Mesenchymal stem cell (in vitro differentiated cells and primary cell): ENCODE measurements at regions not wholly inside any gene's neighbourhood (a gene's known extent, or its start where the extent isn't known, plus 50 kb on each side); places are given as distances from the start of the nearest gene placed in this dataset.
A peak's percentile ranks its signal among the peaks of the same experiment; 100 is the strongest.

Experiments used
- DNase-seq: peaks from one replicate; pipeline ENCODE4 v3.0.0-alpha.2; 2013
- H2AFZ ChIP-seq: one replicate; pipeline ENCODE4 v1.6.1; 2013; ENCODE audit warnings: low read depth, mild to moderate bottlenecking, control low read depth, inconsistent platforms, low read length, moderate library complexity
- H2AK5ac ChIP-seq: 2 replicates; pipeline ENCODE4 v1.6.1; 2013; ENCODE audit warnings: low read length, moderate library complexity, mild to moderate bottlenecking, inconsistent platforms; ENCODE audit not compliant: severe bottlenecking
- H2BK120ac ChIP-seq: one replicate; pipeline ENCODE4 v1.6.1; 2013; ENCODE audit warnings: low read depth, mild to moderate bottlenecking, inconsistent platforms, low read length, moderate library complexity
- H2BK12ac ChIP-seq, 2 experiments: one replicate each; pipeline ENCODE4 v1.6.1; 2013; ENCODE audit warnings: inconsistent platforms in 2 of 2, low read length in 2 of 2, mild to moderate bottlenecking in 2 of 2, moderate library complexity in 2 of 2, control low read depth in 1 of 2
- H2BK15ac ChIP-seq: one replicate; pipeline ENCODE4 v1.6.1; 2013; ENCODE audit warnings: mild to moderate bottlenecking, low read depth, inconsistent platforms; ENCODE audit not compliant: poor library complexity, severe bottlenecking
- H2BK5ac ChIP-seq: 2 replicates; pipeline ENCODE4 v1.6.1; 2013; ENCODE audit warnings: low read depth, mild to moderate bottlenecking, low read length, control low read depth, inconsistent platforms; ENCODE audit not compliant: poor library complexity, severe bottlenecking
- H3K14ac ChIP-seq, 2 experiments: one replicate each; pipeline ENCODE4 v1.6.1; 2013; ENCODE audit warnings: inconsistent platforms in 2 of 2, low read length in 2 of 2, control low read depth in 1 of 2, mild to moderate bottlenecking in 1 of 2, moderate library complexity in 1 of 2
- H3K18ac ChIP-seq, 2 experiments: one replicate each; pipeline ENCODE4 v1.6.1; 2013; ENCODE audit warnings: inconsistent platforms in 2 of 2, low read length in 2 of 2, control low read depth in 1 of 2, low read depth in 1 of 2, mild to moderate bottlenecking in 1 of 2
- H3K23ac ChIP-seq, 2 experiments: one replicate each; pipeline ENCODE4 v1.6.1; 2013; ENCODE audit warnings: inconsistent platforms in 2 of 2, low read length in 2 of 2, mild to moderate bottlenecking in 2 of 2, moderate library complexity in 2 of 2, control low read depth in 1 of 2
- H3K27ac ChIP-seq: 2 replicates; pipeline ENCODE4 v1.5.1; 2013; ENCODE audit warnings: mild to moderate bottlenecking, moderate library complexity, low read length, control low read depth, inconsistent platforms; ENCODE audit not compliant: poor library complexity, severe bottlenecking
- H3K27me3 ChIP-seq, 2 experiments: 2 replicates each; pipeline versions ENCODE4 v1.6.1 to v1.7.0; 2013; ENCODE audit warnings: low read length in 2 of 2, mild to moderate bottlenecking in 2 of 2, moderate library complexity in 2 of 2, control low read depth in 1 of 2, inconsistent platforms in 1 of 2; ENCODE audit not compliant: control insufficient read depth in 1 of 2, insufficient read depth in 1 of 2
- H3K36me3 ChIP-seq, 2 experiments: 2 replicates each; pipeline versions ENCODE4 v1.6.1 to v1.7.0; 2013; ENCODE audit warnings: low read length in 2 of 2, control low read depth in 1 of 2, inconsistent platforms in 1 of 2, low read depth in 1 of 2, mild to moderate bottlenecking in 1 of 2; ENCODE audit not compliant: insufficient read depth in 2 of 2, control insufficient read depth in 1 of 2
- H3K4ac ChIP-seq, 2 experiments: one replicate each; pipeline ENCODE4 v1.6.1; 2013; ENCODE audit warnings: inconsistent platforms in 2 of 2, low read length in 2 of 2, mild to moderate bottlenecking in 2 of 2, moderate library complexity in 2 of 2, control low read depth in 1 of 2, low read depth in 1 of 2
- H3K4me1 ChIP-seq: 2 replicates; pipeline ENCODE4 v1.6.1; 2013; ENCODE audit warnings: low read depth, low read length, control low read depth; ENCODE audit not compliant: control insufficient read depth, insufficient read depth
- H3K4me2 ChIP-seq: 2 replicates; pipeline ENCODE4 v1.6.1; 2013; ENCODE audit warnings: low read length, mild to moderate bottlenecking, inconsistent platforms; ENCODE audit not compliant: poor library complexity, severe bottlenecking
- H3K4me3 ChIP-seq, 2 experiments: 2 replicates each; pipeline versions ENCODE4 v1.5.1 to v1.7.0; 2013; ENCODE audit warnings: low read length in 2 of 2, mild to moderate bottlenecking in 2 of 2, control low read depth in 1 of 2, low read depth in 1 of 2; ENCODE audit not compliant: insufficient read depth in 1 of 2
- H3K79me1 ChIP-seq: replicated peaks from 2 replicates; pipeline ENCODE4 v1.6.1; 2013; ENCODE audit warnings: mild to moderate bottlenecking, control low read depth, low read length, inconsistent platforms; ENCODE audit not compliant: poor library complexity, severe bottlenecking
- H3K9ac ChIP-seq: 2 replicates; pipeline ENCODE4 v1.7.0; 2013; ENCODE audit warnings: mild to moderate bottlenecking, low read length, moderate library complexity
- H3K9me3 ChIP-seq: 2 replicates; pipeline ENCODE4 v1.7.0; 2013; ENCODE audit warnings: mild to moderate bottlenecking, low read length; ENCODE audit not compliant: control insufficient read depth
- H4K8ac ChIP-seq: one replicate; pipeline ENCODE4 v1.6.1; 2013; ENCODE audit warnings: inconsistent platforms, mild to moderate bottlenecking, low read length, moderate library complexity
- H4K91ac ChIP-seq: one replicate; pipeline ENCODE4 v1.6.1; 2013; ENCODE audit warnings: mild to moderate bottlenecking, low read length, inconsistent platforms
- WGBS: methylation state at CpG from one replicate; pipeline ENCODE4 v1.1.7; 2013; ENCODE audit warnings: mixed read lengths; 5-methylcytosine and 5-hydroxymethylcytosine counted together

GRCh38 chr1:72946903-72947499, 664.7 kb upstream of the NEGR1 start:
- H3K23ac ChIP-seq = no peak overlapping the region
- no peak overlapping the region for H2BK15ac ChIP-seq
- H4K8ac ChIP-seq = no peak overlapping the region
- no peak overlapping the region for H2AFZ ChIP-seq
- H3K79me1 ChIP-seq = no peaks in the 10 kb centered on the region
- no peaks in the 10 kb centered on the region for H3K36me3 ChIP-seq
- H4K91ac ChIP-seq = no peak overlapping the region
- no peak overlapping the region for H2BK12ac ChIP-seq
- whole genome bisulfite sequencing = 6% methylated on average over 2 of the region's 3 CpGs
- H3K27me3 ChIP-seq = no peaks in the 10 kb centered on the region
- H3K27ac ChIP-seq = no peak overlapping the region
- H3K18ac ChIP-seq = no peak overlapping the region
- H2AK5ac ChIP-seq = no peak overlapping the region
- no peak overlapping the region for H3K14ac ChIP-seq
- no peak overlapping the region for H3K4ac ChIP-seq
- H3K4me1 ChIP-seq = no peaks in the 10 kb centered on the region
- no peak overlapping the region for H3K4me3 ChIP-seq
- H3K4me2 ChIP-seq = no peak overlapping the region
- no peak overlapping the region for H2BK5ac ChIP-seq
- H2BK120ac ChIP-seq = no peak overlapping the region
- no peak for DNase-seq
- no peak overlapping the region for H3K9ac ChIP-seq
- no peaks in the 10 kb centered on the region for H3K9me3 ChIP-seq

DNA sequence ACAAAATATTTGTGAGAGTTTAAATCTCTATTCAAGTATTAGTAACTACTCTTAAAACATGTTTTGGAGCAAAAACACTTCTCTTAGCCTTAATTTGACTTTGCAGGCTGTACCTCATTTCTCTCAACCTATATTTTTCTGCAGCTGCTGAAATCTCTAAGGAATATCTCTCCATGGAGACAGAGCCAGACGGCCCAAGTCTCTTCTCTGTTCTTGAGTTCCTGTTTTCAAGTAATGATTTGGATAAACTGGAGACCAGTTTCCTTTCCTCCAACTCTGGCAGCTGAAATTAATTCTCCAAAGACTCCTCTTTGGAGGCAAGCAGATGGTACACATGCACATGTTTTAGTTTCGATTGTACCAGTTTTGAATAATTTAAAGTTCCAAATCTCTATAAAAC, 659.7 kb upstream of the NEGR1 start:
- DNase-seq = no peak
- no peak overlapping the region for H2BK12ac ChIP-seq
- no peak overlapping the region for H3K18ac ChIP-seq
- H2BK120ac ChIP-seq = no peak overlapping the region
- no peak overlapping the region for H4K91ac ChIP-seq
- 67% methylated on average over 1 of the region's 2 CpGs for WGBS
- no peaks in the 10 kb centered on the region for H3K4me1 ChIP-seq
- no peak overlapping the region for H3K27ac ChIP-seq
- no peaks in the 10 kb centered on the region for H3K36me3 ChIP-seq
- H3K79me1 ChIP-seq = no peaks in the 10 kb centered on the region
- H3K9ac ChIP-seq = no peak overlapping the region
- no peak overlapping the region for H3K4me2 ChIP-seq
- H3K14ac ChIP-seq = no peak overlapping the region
- peak overlapping the region in 1 of 2 experiments; percentile 23 for H3K4me3 ChIP-seq
- H4K8ac ChIP-seq = no peak overlapping the region
- H3K9me3 ChIP-seq = no peaks in the 10 kb centered on the region
- no peak overlapping the region for H2AK5ac ChIP-seq
- no peak overlapping the region for H2BK15ac ChIP-seq
- H3K27me3 ChIP-seq = no peaks in the 10 kb centered on the region
- H3K4ac ChIP-seq = no peak overlapping the region
- no peak overlapping the region for H2AFZ ChIP-seq
- H2BK5ac ChIP-seq = no peak overlapping the region
- H3K23ac ChIP-seq = no peak overlapping the region

DNA sequence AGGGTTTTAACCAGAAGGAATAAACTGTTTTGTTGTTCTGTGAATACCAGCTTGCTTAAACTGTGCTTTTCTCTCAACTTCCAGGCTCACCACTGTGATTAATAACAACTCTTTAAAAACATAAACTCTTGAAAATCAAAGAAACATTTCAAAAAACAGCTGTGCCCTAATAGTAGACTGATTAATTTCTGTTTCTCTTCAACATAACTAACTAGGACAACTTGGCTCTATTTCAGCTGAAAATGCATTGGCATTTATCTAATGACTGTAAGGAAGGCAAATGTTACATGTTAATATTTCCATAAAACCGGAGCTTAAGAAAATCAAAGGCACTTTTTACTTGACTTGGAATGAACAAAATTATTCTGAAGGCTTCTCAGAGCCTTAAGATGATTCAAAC, 656.1 kb upstream of the NEGR1 start:
- Histone ChIP-seq H3K9ac (no peak overlapping the region), H3K36me3 (no peaks in the 10 kb centered on the region), H2BK12ac (no peak overlapping the region), H2BK15ac (no peak overlapping the region), H3K9me3 (no peaks in the 10 kb centered on the region), H3K18ac (no peak overlapping the region), H4K8ac (no peak overlapping the region), H3K27ac (no peak overlapping the region), H3K14ac (no peak overlapping the region), H3K4me1 (no peaks in the 10 kb centered on the region), H3K4me2 (no peak overlapping the region), H2BK5ac (no peak overlapping the region), H4K91ac (no peak overlapping the region), H3K79me1 (no peaks in the 10 kb centered on the region), H3K27me3 (no peaks in the 10 kb centered on the region), H3K4ac (no peak overlapping the region), H2BK120ac (no peak overlapping the region), H2AK5ac (no peak overlapping the region), H3K23ac (no peak overlapping the region), H2AFZ (no peak overlapping the region), H3K4me3 (no peak overlapping the region)
- DNase-seq = no peak
- no CpG with 5 or more reads among the region's 1 CpG for WGBS

DNA sequence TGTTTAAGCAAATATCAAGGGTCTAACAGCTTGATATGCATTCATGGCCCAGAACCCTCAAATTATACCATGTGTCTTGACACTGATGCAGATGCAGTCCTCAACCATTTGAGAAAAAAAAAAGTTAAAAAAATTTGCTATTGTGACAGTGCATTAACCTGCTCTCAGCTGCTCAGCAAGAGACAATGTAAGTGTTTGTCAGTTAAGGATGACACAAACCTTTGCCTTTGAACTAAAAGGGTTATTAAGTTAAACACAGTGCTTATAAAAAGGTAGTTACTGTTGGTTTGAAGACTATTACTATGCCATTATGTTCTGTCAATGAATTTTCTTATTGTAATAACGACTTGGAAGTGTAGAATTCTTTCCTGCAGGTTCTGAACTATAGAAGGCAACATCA, 655.6 kb upstream of the NEGR1 start:
- Histone ChIP-seq H2AFZ (no peak overlapping the region), H2BK15ac (no peak overlapping the region), H3K4me3 (no peak overlapping the region), H3K4me2 (no peak overlapping the region), H3K9me3 (no peaks in the 10 kb centered on the region), H2BK12ac (no peak overlapping the region), H3K18ac (no peak overlapping the region), H3K14ac (no peak overlapping the region), H3K4ac (no peak overlapping the region), H2BK5ac (no peak overlapping the region), H4K8ac (no peak overlapping the region), H2AK5ac (no peak overlapping the region), H2BK120ac (no peak overlapping the region), H4K91ac (no peak overlapping the region), H3K79me1 (no peaks in the 10 kb centered on the region), H3K9ac (no peak overlapping the region), H3K23ac (no peak overlapping the region), H3K27me3 (no peaks in the 10 kb centered on the region), H3K27ac (no peak overlapping the region), H3K36me3 (no peaks in the 10 kb centered on the region), H3K4me1 (no peaks in the 10 kb centered on the region)
- no CpG with 5 or more reads among the region's 1 CpG for WGBS
- DNase-seq = no peak
